ENCODE measurements at regions not wholly inside any gene's neighbourhood (a gene's known extent, or its start where the extent isn't known, plus 50 kb on each side); places are given as distances from the start of the nearest gene placed in this dataset.

DNA sequence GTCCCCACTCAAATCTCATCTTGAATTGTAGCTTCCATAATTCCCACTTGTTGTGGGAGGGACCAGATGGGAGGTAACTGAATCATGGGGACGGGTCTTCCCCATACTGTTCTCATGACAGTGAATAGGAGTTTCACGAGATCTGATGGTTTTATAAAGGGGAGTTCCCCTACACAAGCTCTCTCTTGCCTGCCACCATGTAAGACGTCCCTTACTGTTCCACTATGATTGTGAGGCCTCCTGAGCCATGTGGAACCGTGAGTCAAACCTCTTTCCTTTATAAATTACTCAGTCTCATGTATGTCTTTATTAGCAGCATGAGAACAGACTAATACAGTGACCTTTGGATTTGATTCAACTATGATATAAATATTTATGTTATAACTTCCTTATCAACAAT, 78.0 kb downstream of the CYRIA start:
- no peak overlapping the region for H3K4me3 ChIP-seq (ENCODE audit: low read length)
- TF ChIP-seq, protein P1, sequence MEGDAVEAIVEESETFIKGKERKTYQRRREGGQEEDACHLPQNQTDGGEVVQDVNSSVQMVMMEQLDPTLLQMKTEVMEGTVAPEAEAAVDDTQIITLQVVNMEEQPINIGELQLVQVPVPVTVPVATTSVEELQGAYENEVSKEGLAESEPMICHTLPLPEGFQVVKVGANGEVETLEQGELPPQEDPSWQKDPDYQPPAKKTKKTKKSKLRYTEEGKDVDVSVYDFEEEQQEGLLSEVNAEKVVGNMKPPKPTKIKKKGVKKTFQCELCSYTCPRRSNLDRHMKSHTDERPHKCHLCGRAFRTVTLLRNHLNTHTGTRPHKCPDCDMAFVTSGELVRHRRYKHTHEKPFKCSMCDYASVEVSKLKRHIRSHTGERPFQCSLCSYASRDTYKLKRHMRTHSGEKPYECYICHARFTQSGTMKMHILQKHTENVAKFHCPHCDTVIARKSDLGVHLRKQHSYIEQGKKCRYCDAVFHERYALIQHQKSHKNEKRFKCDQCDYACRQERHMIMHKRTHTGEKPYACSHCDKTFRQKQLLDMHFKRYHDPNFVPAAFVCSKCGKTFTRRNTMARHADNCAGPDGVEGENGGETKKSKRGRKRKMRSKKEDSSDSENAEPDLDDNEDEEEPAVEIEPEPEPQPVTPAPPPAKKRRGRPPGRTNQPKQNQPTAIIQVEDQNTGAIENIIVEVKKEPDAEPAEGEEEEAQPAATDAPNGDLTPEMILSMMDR (IDR thresholded peaks at IDR 0.05; ENCODE audit: insufficient read depth, low read depth, low read length, missing control alignments): no peak
- DNase-seq (ENCODE audit: low read depth): no peak

DNA sequence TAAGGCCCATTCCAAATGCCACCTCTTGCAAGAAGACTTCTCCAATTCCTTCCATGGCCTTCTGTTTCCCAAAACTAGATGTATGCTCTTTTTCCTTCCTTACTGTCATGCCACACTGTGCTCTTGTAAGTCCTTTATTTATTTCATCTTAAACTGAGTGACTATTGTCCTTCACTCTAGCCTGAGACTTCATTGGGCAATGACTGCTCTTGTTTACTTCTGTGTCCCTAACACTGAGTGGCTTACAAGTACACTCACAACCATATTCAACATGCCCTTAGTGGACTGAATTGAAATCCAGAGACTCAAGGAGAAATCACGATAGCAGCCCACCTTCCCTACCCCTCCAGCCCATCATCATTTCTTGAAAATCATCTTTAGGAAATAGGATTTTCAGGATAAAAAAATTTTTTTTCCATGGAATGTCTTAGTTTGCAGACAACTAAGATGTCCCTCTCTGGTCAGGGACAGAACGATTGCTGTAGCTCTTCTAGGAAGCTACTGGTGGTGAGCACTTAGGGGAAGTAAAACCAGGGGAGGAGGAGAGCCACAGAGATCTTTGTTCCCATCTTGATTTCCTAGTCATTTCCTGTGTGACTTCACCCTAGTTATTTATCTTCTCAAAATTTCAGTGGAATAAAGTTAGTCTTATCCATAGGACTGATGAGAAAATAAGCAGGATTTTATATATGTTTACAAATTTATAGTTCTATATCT, 80.7 kb downstream of the CYRIA start:
- no peak overlapping the region for H3K4me3 ChIP-seq (ENCODE audit: low read length)
- TF ChIP-seq, protein P1 (IDR thresholded peaks at IDR 0.05; ENCODE audit: insufficient read depth, low read depth, low read length, missing control alignments): no peak
- no peak for DNase-seq (ENCODE audit: low read depth)

DNA sequence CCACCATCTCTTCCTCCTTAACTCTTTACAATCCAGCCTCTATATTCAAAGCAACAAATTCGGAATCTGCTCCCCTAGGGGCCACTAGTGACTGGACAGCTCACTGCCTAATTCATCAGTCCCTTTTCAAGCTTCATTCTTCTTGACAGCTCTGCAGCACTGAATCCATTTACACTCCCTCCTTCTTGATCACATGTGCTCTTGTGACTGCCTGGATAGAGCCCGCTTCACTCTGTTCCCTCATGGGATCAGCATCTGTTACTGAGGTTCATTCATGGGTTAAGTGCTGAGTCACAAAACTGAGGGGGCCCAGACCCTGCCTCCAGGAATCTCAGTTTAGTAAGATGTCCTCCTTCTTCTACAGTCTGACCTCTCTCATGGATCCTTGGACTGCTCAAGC, 81.5 kb downstream of the CYRIA start:
- TF ChIP-seq, protein P1 (IDR thresholded peaks at IDR 0.05; ENCODE audit: insufficient read depth, low read depth, low read length, missing control alignments): no peak
- DNase-seq (ENCODE audit: low read depth): no peak

DNA sequence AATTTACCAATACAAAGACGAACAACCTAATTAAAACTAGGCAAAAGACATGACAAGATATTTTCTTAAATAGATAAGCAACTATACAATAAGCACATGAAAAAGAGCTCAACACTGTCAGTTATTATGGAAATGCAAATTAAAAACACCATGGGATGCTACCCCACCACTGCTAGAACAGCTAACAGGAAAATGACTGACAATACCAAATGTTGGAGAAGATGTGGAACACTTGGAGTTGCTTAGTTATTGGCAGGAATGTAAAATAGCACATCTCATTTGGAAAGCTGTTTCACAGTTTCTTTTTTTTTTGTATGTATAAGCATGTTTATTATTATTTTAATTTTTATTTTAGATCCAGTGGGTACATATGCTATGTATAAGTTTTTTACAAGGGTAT, 84.4 kb downstream of the CYRIA start:
- H3K4me3 ChIP-seq (ENCODE audit: low read length): no peak overlapping the region
- DNase-seq (ENCODE audit: low read depth): no peak

More for the DNA sequence above, 81.5 kb downstream of the CYRIA start:
- no peak overlapping the region for H3K4me3 ChIP-seq (ENCODE audit: low read length)

DNA sequence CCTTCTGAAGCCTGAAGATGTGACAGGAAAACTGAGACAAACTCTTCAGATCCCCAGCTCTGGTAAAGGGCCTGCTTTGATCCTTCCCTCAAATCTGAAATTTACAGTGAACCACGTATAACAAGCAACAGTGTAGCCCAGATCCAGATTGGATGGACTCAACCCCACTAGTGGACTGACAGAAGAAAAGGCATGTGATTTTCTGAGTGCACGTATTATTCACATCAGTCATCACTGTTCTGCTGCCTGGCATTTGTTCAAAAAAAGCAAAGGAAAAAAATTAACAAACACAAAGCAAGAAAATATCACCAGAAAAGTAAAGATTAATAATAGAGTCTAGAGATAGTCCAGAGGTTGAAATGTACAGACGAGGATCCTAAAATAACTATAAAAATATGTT, 87.6 kb downstream of the CYRIA start:
- no peak overlapping the region for H3K4me3 ChIP-seq (ENCODE audit: low read length)
- TF ChIP-seq, protein P1 (IDR thresholded peaks at IDR 0.05; ENCODE audit: insufficient read depth, low read depth, low read length, missing control alignments): no peak
- no peak for DNase-seq (ENCODE audit: low read depth)

More for the DNA sequence above, 84.4 kb downstream of the CYRIA start:
- TF ChIP-seq, protein P1 (IDR thresholded peaks at IDR 0.05; ENCODE audit: insufficient read depth, low read depth, low read length, missing control alignments): no peak

DNA sequence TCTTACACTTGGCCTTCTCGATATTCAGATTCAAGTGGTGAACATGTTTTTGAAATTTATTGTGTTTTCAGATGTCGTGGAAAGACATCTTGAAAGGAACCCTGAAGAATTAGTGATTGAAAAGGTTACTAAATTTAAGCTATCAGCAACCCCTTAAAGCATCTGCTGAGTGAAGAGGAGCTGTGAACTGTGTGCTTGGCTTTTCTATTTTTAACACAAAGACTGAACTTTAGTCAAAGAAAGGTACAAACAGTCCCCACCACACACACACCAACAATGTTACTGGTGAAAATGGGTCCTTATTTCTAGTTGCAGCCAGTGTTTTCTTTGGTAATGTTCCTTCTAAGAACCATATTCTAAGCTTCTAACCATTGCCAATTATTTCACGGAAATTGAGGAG, 95.1 kb downstream of the CYRIA start:
- TF ChIP-seq, protein P1 (IDR thresholded peaks at IDR 0.05; ENCODE audit: insufficient read depth, low read depth, low read length, missing control alignments): no peak
- no peak for DNase-seq (ENCODE audit: low read depth)
- no peak overlapping the region for H3K4me3 ChIP-seq (ENCODE audit: low read length)

All from epithelial cell of esophagus (primary cell).